SK-N-SH (cell line): ENCODE measurements at regions not wholly inside any gene's neighbourhood (a gene's known extent, or its start where the extent isn't known, plus 50 kb on each side); places are given as distances from the start of the nearest gene placed in this dataset.

Source experiments
- CTCF ChIA-PET: fragments of 300-600, 350-600 bp; formaldehyde crosslinking; extraction: SDS; loops from one replicate; lab custom pipeline; 2021; lab: Yijun Ruan, JAX
- POLR2A ChIA-PET: fragments of 350-600 bp; sonication (Branson Sonifier 250); formaldehyde crosslinking; extraction: SDS; loops from one replicate; lab custom pipeline; 2020; ENCODE audit warnings: antibody characterized with exemption, inconsistent platforms; lab: Yijun Ruan, JAX
- DNase-seq: peaks from one replicate; pipeline ENCODE4 v3.0.0; 2012
- H2AFZ ChIP-seq: fragments of 200-600 bp; sonication (generic); 2 replicates; pipeline ENCODE4 v1.8.1; 2016; ENCODE audit warnings: antibody characterized with exemption, mild to moderate bottlenecking, low read depth
- H3F3A ChIP-seq: fragments of 200-600 bp; sonication (generic); replicated peaks from 2 replicates; pipeline ENCODE3; 2016; ENCODE audit warnings: antibody characterized with exemption, mild to moderate bottlenecking; ENCODE audit not compliant: insufficient read depth
- H3K27ac ChIP-seq, 2 experiments: fragments of 200-500 bp in 1 of 2; fragments of 200-600 bp in 1 of 2; sonication (Bioruptor generic) in 1 of 2; sonication (generic), shearing (Covaris generic) in 1 of 2; 2 replicates each; pipeline versions ENCODE4 v1.5.1 to v1.6.1; 2014 to 2016; ENCODE audit warnings: low read depth in 2 of 2, inconsistent platforms in 1 of 2, low read length in 1 of 2, mild to moderate bottlenecking in 1 of 2, mixed read lengths in 1 of 2
- H3K27me3 ChIP-seq: fragments of 200-600 bp; sonication (generic), shearing (Covaris generic); 2 replicates; pipeline ENCODE4 v1.6.1; 2016; ENCODE audit warnings: mixed run types; ENCODE audit not compliant: insufficient read depth
- H3K36me3 ChIP-seq, 2 experiments: fragments of 200-500 bp in 1 of 2; fragments of 200-600 bp in 1 of 2; sonication (Bioruptor generic) in 1 of 2; sonication (generic) in 1 of 2; replicated peaks in 1 of 2; 2 replicates each; pipeline versions ENCODE3 to v1.5.1; 2014 to 2016; ENCODE audit warnings: low read length in 1 of 2, mild to moderate bottlenecking in 1 of 2; ENCODE audit not compliant: insufficient read depth in 2 of 2, control insufficient read depth in 1 of 2
- H3K4me1 ChIP-seq, 2 experiments: fragments of 200-500 bp in 1 of 2; fragments of 200-600 bp in 1 of 2; sonication (Bioruptor generic) in 1 of 2; sonication (generic), shearing (Covaris generic) in 1 of 2; 2 replicates each; pipeline versions ENCODE4 v1.5.1 to v1.6.1; 2014 to 2016; ENCODE audit warnings: low read depth in 1 of 2, low read length in 1 of 2, mixed run types in 1 of 2; ENCODE audit not compliant: insufficient read depth in 2 of 2, control insufficient read depth in 1 of 2
- H3K4me2 ChIP-seq: fragments of 200-600 bp; sonication (generic), shearing (Covaris generic); 2 replicates; pipeline ENCODE4 v1.6.1; 2017; ENCODE audit warnings: mixed run types
- H3K4me3 ChIP-seq, 2 experiments: fragments of 200-500 bp in 1 of 2; fragments of 200-600 bp in 1 of 2; sonication (Bioruptor generic) in 1 of 2; sonication (generic), shearing (Covaris generic) in 1 of 2; 2 replicates each; pipeline versions ENCODE4 v1.5.1 to v1.8.1; 2014 to 2016; ENCODE audit warnings: low read depth in 2 of 2, inconsistent platforms in 1 of 2, low read length in 1 of 2, mild to moderate bottlenecking in 1 of 2, mixed read lengths in 1 of 2, moderate library complexity in 1 of 2
- H3K79me2 ChIP-seq: fragments of 200-600 bp; sonication (generic); 2 replicates; pipeline ENCODE4 v1.8.1; 2017; ENCODE audit warnings: mild to moderate bottlenecking; ENCODE audit not compliant: insufficient read depth
- H3K9ac ChIP-seq: fragments of 200-600 bp; sonication (generic); 2 replicates; pipeline ENCODE4 v1.6.1; 2017; ENCODE audit warnings: mixed run types
- H3K9me2 ChIP-seq: fragments of 200-600 bp; sonication (generic); 2 replicates; pipeline ENCODE4 v1.6.1; 2017; ENCODE audit warnings: mixed run types
- H3K9me3 ChIP-seq: fragments of 200-600 bp; sonication (generic); 2 replicates; pipeline ENCODE4 v1.6.1; 2017; ENCODE audit warnings: mixed run types, mild to moderate bottlenecking, moderate library complexity
- H4K20me1 ChIP-seq: fragments of 200-600 bp; sonication (generic); 2 replicates; pipeline ENCODE4 v1.6.1; 2017; ENCODE audit warnings: mild to moderate bottlenecking, mixed run types; ENCODE audit not compliant: insufficient read depth
- EZH2phosphoT487 ChIP-seq: fragments of 200-600 bp; sonication (generic); IDR thresholded peaks from 2 replicates; pipeline ENCODE4 v1.6.1; 2017; ENCODE audit warnings: low read depth, mixed run types, mild to moderate bottlenecking, antibody characterized with exemption, moderate library complexity, borderline replicate concordance
- FOSL2 ChIP-seq: IDR thresholded peaks from 2 replicates; pipeline ENCODE4 v1.4.0; 2012; ENCODE audit warnings: low read depth, mild to moderate bottlenecking, moderate library complexity, borderline replicate concordance
- GATA2 ChIP-seq: sonication (generic); formaldehyde crosslinking; IDR thresholded peaks from 2 replicates; pipeline ENCODE4 v1.5.0; 2020; ENCODE audit warnings: mild to moderate bottlenecking, missing genetic modification reagents
- JUND ChIP-seq: IDR thresholded peaks from 2 replicates; pipeline ENCODE4 v1.4.0; 2012
- MXI1 ChIP-seq: IDR thresholded peaks from 2 replicates; pipeline ENCODE4 v1.6.1; 2012; ENCODE audit warnings: mild to moderate bottlenecking, low read depth, low read length, improper control_type of control experiment
- NFIC ChIP-seq: IDR thresholded peaks from 2 replicates; pipeline ENCODE4 v1.4.0; 2012; ENCODE audit warnings: borderline replicate concordance
- POLR2AphosphoS5 ChIP-seq: IDR thresholded peaks from 2 replicates; pipeline ENCODE4 v1.6.1; 2012; ENCODE audit warnings: low read depth, low read length
- RCOR1 ChIP-seq: fragments of 150-350 bp; IDR thresholded peaks from 2 replicates; pipeline ENCODE4 v1.6.1; 2017; ENCODE audit warnings: antibody characterized with exemption, low read length
- RFX5 ChIP-seq: IDR thresholded peaks from 2 replicates; pipeline ENCODE4 v1.6.1; 2012; ENCODE audit warnings: mild to moderate bottlenecking, improper control_type of control experiment, low read length
- SIN3A ChIP-seq: IDR thresholded peaks from 2 replicates; pipeline ENCODE4 v1.6.1; 2012; ENCODE audit warnings: low read depth, mild to moderate bottlenecking, low read length, moderate library complexity, borderline replicate concordance
- TAF1 ChIP-seq: IDR thresholded peaks from 2 replicates; pipeline ENCODE4 v1.6.1; 2012; ENCODE audit warnings: low read depth, mild to moderate bottlenecking, low read length, moderate library complexity, borderline replicate concordance
- TCF12 ChIP-seq: IDR thresholded peaks from 2 replicates; pipeline ENCODE4 v1.4.0; 2012
- TEAD4 ChIP-seq: IDR thresholded peaks from 2 replicates; pipeline ENCODE4 v1.4.0; 2012; ENCODE audit warnings: mild to moderate bottlenecking, borderline replicate concordance; ENCODE audit not compliant: insufficient read depth
- USF2 ChIP-seq: fragments of 150-350 bp; IDR thresholded peaks from 2 replicates; pipeline ENCODE4 v1.6.1; 2017; ENCODE audit warnings: antibody characterized with exemption, low read length, low read depth, borderline replicate concordance
- YY1 ChIP-seq: IDR thresholded peaks from 2 replicates; pipeline ENCODE4 v1.4.0; 2012; ENCODE audit warnings: low read depth, mild to moderate bottlenecking
- WGBS: methylation state at CpG from one replicate; pipeline ENCODE4 v1.1.6; 2017; ENCODE audit warnings: low lambda C conversion rate; 5-methylcytosine and 5-hydroxymethylcytosine counted together
- TF ChIP-seq, protein P1 (sequence below): IDR thresholded peaks from 2 replicates; pipeline ENCODE4; 2012
- TF ChIP-seq, protein P2 (sequence below): fragments of 150-350 bp; IDR thresholded peaks from 2 replicates; pipeline ENCODE4 v1.6.1; 2016; ENCODE audit warnings: mild to moderate bottlenecking, low read depth, low read length
- TF ChIP-seq, protein P3 (sequence below): IDR thresholded peaks from 2 replicates; pipeline ENCODE4 v1.6.1; 2012; ENCODE audit warnings: mild to moderate bottlenecking, low read depth, low read length, moderate library complexity

DNA sequence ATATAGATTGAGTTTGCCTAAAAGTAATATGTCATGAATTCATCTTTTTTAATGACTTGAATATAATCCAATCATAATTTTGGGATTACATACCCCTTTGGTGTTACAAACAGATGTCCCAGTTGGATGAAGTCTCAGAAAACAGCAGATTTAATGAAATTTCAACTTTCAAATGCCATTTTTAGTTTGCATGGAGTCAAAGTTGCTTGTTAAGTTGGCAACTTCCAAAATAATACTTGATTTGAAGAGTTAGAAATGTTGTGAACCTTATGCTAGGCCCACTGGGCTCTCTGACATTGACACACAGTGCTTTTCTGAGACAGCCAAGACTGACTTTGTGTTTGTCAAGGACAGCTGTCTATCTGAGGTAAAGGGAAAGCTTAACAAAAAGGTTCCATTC, 248.1 kb downstream of the KIF20B start:
- no peak overlapping the region for H2AFZ ChIP-seq
- H3K9me3 ChIP-seq: no peaks in the 10 kb centered on the region
- H3K4me2 ChIP-seq: no peak overlapping the region
- H3F3A ChIP-seq: no peaks in the 10 kb centered on the region
- H3K27ac ChIP-seq: no peak overlapping the region
- no peaks in the 10 kb centered on the region for H3K4me1 ChIP-seq
- no peaks in the 10 kb centered on the region for H3K36me3 ChIP-seq
- CTCF ChIA-PET: interaction anchor here (0.9 kb wide), 1 partner anchor 12 kb away, joined by 3 read pairs; no protein-coding TSS in a partner anchor
- no peak for TF ChIP-seq TAF1
- TF ChIP-seq FOSL2: no peak
- TF ChIP-seq, protein P1, sequence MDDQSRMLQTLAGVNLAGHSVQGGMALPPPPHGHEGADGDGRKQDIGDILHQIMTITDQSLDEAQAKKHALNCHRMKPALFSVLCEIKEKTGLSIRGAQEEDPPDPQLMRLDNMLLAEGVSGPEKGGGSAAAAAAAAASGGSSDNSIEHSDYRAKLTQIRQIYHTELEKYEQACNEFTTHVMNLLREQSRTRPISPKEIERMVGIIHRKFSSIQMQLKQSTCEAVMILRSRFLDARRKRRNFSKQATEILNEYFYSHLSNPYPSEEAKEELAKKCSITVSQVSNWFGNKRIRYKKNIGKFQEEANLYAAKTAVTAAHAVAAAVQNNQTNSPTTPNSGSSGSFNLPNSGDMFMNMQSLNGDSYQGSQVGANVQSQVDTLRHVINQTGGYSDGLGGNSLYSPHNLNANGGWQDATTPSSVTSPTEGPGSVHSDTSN: no peak
- TF ChIP-seq GATA2 (CRISPR knock-in tag): no peak
- POLR2A ChIA-PET: no interaction called here
- no peaks in the 10 kb centered on the region for H3K27me3 ChIP-seq
- no peaks in the 10 kb centered on the region for H3K9me2 ChIP-seq
- DNase-seq: no peak
- H3K9ac ChIP-seq: no peak overlapping the region
- H3K79me2 ChIP-seq: no peaks in the 10 kb centered on the region
- H4K20me1 ChIP-seq: no peaks in the 10 kb centered on the region
- H3K4me3 ChIP-seq: no peak overlapping the region

GRCh38 chr10:89952325-89952724, 250.9 kb downstream of the KIF20B start:
- CTCF ChIA-PET: no interaction called here
- H3K4me2 ChIP-seq: no peak overlapping the region
- no peak overlapping the region for H3K9ac ChIP-seq
- no peaks in the 10 kb centered on the region for H3K9me2 ChIP-seq
- TF ChIP-seq RFX5: no peak
- no peak for TF ChIP-seq TCF12
- no peak for TF ChIP-seq RCOR1
- TF ChIP-seq YY1: no peak
- no peak for TF ChIP-seq NFIC
- WGBS: no CpG with 5 or more reads among the region's 1 CpG
- no peak overlapping the region for H3K27ac ChIP-seq
- H3K4me1 ChIP-seq: no peaks in the 10 kb centered on the region
- DNase-seq: no peak
- no peaks in the 10 kb centered on the region for H3F3A ChIP-seq
- H3K4me3 ChIP-seq: no peak overlapping the region
- POLR2A ChIA-PET: no interaction called here
- no peaks in the 10 kb centered on the region for H3K79me2 ChIP-seq
- no peaks in the 10 kb centered on the region for H3K27me3 ChIP-seq
- H2AFZ ChIP-seq: no peak overlapping the region
- H4K20me1 ChIP-seq: no peaks in the 10 kb centered on the region
- no peaks in the 10 kb centered on the region for H3K36me3 ChIP-seq
- no peaks in the 10 kb centered on the region for H3K9me3 ChIP-seq

GRCh38 chr10:89952751-89953150, 251.4 kb downstream of the KIF20B start:
- Histone ChIP-seq H3K4me3 (no peak overlapping the region), H3K9me3 (no peaks in the 10 kb centered on the region), H3K4me2 (no peak overlapping the region), H3K4me1 (no peaks in the 10 kb centered on the region), H3K36me3 (no peaks in the 10 kb centered on the region), H4K20me1 (no peaks in the 10 kb centered on the region), H3K9me2 (no peaks in the 10 kb centered on the region), H3K27ac (no peak overlapping the region), H3K79me2 (no peaks in the 10 kb centered on the region), H3F3A (no peaks in the 10 kb centered on the region), H3K9ac (no peak overlapping the region), H3K27me3 (no peaks in the 10 kb centered on the region), H2AFZ (no peak overlapping the region)
- POLR2A ChIA-PET: no interaction called here
- no peak for DNase-seq
- CTCF ChIA-PET: interaction anchor here (0.8 kb wide), 1 partner anchor 910 kb away, joined by 3 read pairs; no protein-coding TSS in a partner anchor
- TF ChIP-seq, protein P2, sequence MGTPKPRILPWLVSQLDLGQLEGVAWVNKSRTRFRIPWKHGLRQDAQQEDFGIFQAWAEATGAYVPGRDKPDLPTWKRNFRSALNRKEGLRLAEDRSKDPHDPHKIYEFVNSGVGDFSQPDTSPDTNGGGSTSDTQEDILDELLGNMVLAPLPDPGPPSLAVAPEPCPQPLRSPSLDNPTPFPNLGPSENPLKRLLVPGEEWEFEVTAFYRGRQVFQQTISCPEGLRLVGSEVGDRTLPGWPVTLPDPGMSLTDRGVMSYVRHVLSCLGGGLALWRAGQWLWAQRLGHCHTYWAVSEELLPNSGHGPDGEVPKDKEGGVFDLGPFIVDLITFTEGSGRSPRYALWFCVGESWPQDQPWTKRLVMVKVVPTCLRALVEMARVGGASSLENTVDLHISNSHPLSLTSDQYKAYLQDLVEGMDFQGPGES: no peak
- TF ChIP-seq NFIC (no peak), SIN3A (no peak), EZH2phosphoT487 (no peak), TEAD4 (no peak), GATA2 (CRISPR knock-in tag) (no peak), POLR2AphosphoS5 (no peak), JUND (no peak), MXI1 (no peak), USF2 (no peak)
- TF ChIP-seq, protein P3, sequence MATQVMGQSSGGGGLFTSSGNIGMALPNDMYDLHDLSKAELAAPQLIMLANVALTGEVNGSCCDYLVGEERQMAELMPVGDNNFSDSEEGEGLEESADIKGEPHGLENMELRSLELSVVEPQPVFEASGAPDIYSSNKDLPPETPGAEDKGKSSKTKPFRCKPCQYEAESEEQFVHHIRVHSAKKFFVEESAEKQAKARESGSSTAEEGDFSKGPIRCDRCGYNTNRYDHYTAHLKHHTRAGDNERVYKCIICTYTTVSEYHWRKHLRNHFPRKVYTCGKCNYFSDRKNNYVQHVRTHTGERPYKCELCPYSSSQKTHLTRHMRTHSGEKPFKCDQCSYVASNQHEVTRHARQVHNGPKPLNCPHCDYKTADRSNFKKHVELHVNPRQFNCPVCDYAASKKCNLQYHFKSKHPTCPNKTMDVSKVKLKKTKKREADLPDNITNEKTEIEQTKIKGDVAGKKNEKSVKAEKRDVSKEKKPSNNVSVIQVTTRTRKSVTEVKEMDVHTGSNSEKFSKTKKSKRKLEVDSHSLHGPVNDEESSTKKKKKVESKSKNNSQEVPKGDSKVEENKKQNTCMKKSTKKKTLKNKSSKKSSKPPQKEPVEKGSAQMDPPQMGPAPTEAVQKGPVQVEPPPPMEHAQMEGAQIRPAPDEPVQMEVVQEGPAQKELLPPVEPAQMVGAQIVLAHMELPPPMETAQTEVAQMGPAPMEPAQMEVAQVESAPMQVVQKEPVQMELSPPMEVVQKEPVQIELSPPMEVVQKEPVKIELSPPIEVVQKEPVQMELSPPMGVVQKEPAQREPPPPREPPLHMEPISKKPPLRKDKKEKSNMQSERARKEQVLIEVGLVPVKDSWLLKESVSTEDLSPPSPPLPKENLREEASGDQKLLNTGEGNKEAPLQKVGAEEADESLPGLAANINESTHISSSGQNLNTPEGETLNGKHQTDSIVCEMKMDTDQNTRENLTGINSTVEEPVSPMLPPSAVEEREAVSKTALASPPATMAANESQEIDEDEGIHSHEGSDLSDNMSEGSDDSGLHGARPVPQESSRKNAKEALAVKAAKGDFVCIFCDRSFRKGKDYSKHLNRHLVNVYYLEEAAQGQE: no peak
